GM18517 (cell line): ENCODE measurements at regions not wholly inside any gene's neighbourhood (a gene's known extent, or its start where the extent isn't known, plus 50 kb on each side); places are given as distances from the start of the nearest gene placed in this dataset.
"Not testable (repeated sequence)": the region's sequence is repeated elsewhere in the genome, so short reads cannot be mapped to it uniquely, and the experiment has no call there.

ENCODE experiments used
- ATAC-seq: cut with Tn5 transposase; IDR thresholded peaks from one replicate; pipeline ENCODE4 v1.9.1; 2021; ENCODE audit warnings: mild to moderate bottlenecking, moderate library complexity; ENCODE audit not compliant: unreplicated experiment

- no peak for ATAC-seq
These were observed 510.4 kb downstream of the ZNF674 start for GRCh38 chrX:46034868-46035267.

DNA sequence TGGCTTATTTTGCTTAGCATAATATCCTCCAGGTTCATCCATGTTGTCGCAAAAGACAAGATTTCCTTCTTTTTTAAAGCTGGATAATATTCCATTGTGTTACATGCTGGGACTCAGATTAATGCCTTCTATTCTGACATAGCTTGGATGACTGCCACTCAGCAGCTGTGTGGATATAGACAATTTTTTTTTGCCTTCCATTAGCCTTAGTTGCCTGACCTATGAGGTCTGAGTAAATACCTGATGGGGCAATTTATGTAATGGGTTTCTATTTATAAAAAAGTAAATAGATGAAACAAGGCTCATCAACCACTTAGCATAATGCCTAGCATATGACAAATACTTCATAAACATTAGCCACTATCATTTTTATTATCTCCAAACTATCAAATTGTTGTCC is 515.4 kb downstream of the ZNF674 start:
- no peak for ATAC-seq

- no peak for ATAC-seq
These were observed 528.9 kb downstream of the ZNF674 start for GRCh38 chrX:46016296-46016695.

GRCh38 chrX:46015653-46016052 is 529.6 kb downstream of the ZNF674 start:
- ATAC-seq: no peak

- no peak for ATAC-seq
These were observed 552.7 kb downstream of the ZNF674 start for GRCh38 chrX:45992402-45993123.

- ATAC-seq: no peak
These were observed 558.2 kb downstream of the ZNF674 start for GRCh38 chrX:45986971-45987370.

- ATAC-seq: no peak
These were observed 559.1 kb downstream of the ZNF674 start for GRCh38 chrX:45986081-45986480.

DNA sequence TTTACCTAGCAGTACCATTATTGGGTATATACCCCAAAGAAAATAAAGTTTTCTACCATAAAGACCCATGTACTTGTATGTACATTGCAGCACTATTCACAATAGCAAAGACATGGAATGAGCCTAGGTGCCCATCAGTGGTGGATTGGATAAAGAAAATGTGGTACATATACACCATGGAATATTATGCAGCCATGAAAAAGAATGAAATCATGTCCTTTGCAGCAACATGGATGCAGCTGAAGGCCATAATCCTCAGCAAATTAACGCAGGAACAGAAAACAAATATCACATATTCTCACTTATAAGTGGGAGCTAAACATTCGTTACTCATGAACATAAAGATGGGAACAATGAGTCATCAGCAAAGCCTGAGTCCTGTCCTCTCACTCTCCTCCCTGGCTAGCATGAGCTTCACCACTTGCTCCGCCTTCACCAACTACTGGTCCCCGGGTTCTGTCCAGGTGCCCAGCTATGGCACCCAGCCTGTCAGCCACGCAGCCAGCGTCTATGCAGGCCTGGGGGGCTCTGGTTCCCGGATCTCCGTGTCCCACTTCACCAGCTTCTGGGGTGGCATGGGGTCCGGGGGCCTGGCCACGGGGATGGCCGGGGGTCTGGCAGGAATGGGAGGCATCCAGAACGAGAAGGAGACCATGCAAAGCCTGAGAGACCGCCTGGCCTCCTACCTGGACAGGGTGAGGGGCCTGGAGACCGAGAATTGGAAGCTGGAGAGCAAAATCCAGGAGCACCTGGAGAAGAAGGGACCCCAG is 562.1 kb downstream of the ZNF674 start:
- ATAC-seq: not testable (repeated sequence)

DNA sequence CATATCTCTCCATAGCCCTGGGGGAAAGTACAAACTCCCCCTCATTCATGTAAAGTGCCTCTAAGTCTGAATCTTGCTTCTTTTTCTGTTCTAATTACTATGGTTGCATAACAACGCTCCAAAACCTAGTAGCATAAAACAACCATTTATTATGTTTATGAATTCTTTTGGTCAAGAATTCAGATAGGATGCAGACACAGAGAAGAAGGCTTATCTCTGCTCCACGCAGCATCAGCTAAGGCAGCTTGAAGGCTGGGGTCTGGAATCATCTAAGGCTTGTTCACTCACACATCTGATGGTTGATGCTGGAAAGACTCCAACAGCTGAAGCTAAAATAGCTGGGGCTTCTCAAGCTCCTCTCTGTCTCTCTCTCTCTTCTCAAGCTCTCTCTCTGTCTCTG is 564.5 kb downstream of the ZNF674 start:
- ATAC-seq: no peak

DNA sequence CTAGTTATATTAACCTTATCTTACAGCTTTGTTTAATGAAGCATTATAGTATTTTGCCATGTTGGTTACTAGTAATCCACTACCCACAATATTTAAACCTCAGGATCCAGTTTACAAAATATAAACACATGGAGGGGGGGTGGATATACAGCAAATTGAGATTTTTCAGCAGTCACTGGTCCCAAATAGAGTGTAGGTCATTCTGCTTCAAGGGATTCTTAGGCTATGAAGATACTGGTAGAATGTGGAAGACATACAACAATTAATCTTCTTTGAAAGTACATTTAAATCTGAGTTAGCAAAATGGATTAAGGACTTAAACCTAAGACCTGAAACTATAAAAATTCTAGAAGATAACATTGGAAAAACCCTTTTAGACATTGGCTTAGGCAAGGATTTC is 569.6 kb downstream of the ZNF674 start:
- no peak for ATAC-seq

DNA sequence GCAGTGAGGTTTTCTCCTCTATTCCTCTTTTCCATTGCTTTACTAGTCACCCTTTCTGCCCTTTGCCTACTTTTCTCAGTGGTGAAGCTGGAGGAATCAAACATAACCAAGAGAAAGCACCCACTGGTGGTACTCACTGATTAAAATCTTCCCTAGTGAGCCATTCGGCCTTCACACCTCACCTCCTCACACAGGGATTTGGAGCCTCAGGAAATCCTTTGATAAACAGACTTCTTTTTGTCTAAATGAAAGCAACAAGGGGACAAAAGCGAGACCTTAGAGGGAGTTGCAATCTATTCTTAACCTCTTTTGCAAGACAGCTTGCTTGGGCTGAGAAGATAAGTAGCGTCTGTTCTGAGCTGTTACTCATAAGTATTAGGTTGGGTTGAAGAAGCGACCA is 572.6 kb downstream of the ZNF674 start:
- no peak for ATAC-seq

GRCh38 chrX:45959567-45959966 is 585.7 kb downstream of the ZNF674 start:
- ATAC-seq: no peak

DNA sequence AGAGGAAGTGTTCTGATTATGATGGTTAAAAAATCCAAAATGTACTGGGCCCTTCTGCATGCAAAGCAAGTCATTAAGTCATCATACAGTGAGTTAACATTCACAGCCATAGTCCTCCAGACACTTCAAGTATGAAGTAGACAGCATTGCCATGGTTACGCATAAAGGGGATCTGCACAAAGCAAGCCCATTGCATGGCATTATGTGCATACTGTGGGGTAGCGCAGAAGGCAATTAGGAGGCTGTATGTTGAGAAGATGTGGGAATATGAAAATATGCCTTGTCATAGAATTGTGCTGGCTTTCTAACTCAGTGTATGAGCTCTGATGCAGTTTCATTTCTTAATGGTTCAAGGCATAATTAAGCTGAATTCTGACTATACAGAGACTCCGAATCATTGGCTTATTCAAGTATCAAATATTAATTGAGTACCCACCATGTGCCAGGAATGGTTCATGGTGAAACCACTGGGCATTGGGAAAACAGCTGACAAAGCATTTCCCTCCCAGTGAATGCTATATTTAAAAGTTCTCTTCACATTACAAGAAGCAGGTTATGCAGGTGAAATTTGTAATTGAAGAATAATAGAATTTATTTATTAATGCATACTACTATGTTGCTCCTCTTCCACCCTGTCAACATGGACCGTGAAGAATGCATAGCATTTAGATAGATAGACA is 588.9 kb downstream of the ZNF674 start:
- ATAC-seq: no peak

- ATAC-seq: no peak
These were observed 589.6 kb downstream of the ZNF674 start for GRCh38 chrX:45955661-45956060.

DNA sequence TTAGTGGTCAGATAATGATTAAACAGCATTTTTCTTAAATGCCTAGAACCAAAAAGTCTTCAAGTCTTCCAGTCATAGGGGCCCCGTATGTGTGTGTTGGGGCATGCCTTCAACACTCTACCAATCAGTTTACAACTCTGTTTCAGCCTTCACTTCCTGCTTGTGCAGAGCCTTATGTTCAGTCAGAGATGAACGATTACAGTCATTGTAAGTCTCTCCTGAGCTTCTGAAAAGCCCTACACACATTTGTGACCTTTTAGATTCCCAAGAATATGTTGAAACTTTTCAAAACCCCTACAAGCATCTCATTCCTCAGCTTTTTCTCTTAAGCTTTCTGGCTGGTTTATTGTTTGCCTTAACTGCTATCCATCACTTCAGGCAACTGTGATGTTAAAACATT is 591.2 kb downstream of the ZNF674 start:
- no peak for ATAC-seq

DNA sequence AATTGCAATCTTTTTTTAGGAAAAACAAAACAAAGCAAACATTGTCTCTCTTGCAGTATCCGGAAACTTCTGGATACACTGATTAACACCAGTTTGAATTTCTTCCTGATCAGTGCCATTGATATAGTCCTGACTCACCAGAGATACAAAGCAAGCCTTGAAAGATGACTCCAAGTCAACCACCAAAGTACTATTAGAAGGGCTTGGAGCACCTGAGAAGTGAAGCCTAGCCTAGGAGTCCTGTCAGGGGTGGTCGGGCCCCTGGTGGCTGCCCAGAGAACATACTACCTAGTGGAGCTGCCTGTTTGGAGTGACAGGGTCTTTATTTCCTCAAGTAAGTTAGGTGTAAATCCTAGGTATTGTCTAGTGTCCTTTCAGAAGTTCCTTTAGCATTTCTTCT is 593.2 kb downstream of the ZNF674 start:
- ATAC-seq: no peak

- no peak for ATAC-seq
These were observed 609.8 kb downstream of the ZNF674 start for GRCh38 chrX:45935408-45935807.

DNA sequence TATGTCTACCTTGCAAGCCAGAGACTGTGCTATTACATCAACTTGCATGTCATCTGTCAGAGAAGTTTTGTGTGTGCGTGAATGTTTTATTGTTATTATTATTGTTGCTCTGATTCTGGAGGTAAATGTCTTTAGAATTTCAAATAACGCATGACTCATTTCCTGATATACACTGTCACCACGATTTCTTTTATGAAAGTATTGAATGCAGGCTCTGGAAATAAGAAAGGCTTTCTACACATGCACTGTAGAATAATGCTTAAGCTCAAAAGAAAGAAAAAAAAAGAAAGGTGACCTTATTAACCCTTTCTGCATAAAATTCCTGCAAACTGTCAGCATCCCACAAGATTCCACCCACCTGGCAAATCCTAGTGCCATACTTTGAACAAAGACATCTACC is 632.9 kb downstream of the ZNF674 start:
- ATAC-seq: no peak

- no peak for ATAC-seq
These were observed 637.4 kb downstream of the ZNF674 start for GRCh38 chrX:45907786-45908185.

GRCh38 chrX:45903781-45904201 is 641.4 kb downstream of the ZNF674 start:
- ATAC-seq: no peak

DNA sequence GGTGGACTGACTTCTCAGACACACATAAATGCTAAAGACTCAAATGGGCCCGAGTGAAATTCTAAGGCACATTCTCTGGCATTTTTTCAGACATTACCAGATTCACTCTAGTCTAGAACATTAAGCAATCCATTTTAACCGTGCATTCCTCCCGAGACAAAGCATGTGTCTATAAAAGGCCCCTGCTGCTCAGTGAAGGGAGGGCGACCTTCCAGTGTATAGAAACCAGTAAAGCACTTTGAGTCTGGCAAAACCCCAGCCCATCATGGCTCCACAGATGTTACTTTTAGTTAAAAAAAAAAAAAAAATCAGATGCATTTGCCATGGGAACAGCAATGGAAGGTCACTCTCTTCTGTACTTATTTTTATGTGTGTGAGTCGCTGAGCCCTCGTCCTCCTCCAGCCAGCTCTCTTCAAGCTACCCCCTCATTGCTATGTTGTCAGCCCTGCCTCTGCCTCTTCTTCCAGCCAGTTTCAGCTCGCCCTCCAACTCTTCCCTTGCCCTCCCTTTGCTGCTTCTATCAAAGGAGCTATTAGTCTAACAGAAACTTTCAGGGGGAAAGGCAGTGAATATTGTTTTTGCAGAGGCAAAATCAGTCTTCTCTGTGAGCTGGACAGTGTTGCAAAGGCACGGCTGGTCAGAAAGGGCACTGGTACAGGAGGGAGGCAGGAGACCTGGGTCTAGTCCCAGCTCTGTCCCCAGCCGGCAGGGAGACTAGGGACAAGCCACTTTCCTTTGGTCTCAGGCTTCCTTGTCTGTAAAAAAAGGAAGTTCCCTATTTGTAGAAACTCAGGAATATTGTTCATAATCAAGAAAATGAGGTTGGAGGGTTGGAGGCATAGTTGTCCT is 644.2 kb downstream of the ZNF674 start:
- no peak for ATAC-seq
